ENCODE measurements at regions not wholly inside any gene's neighbourhood (a gene's known extent, or its start where the extent isn't known, plus 50 kb on each side); places are given as distances from the start of the nearest gene placed in this dataset.

GRCh38 chr9:120117081-120117480 is 462.9 kb downstream of the CDK5RAP2 start:
- DNase-seq (ENCODE audit: low read depth) = no peak

GRCh38 chr9:120110520-120110919 is 469.4 kb downstream of the CDK5RAP2 start:
- DNase-seq (ENCODE audit: low read depth) = no peak

- DNase-seq (ENCODE audit: low read depth) = no peak
These were observed 470.7 kb downstream of the CDK5RAP2 start for GRCh38 chr9:120109242-120109641.

GRCh38 chr9:120107138-120107537 is 472.8 kb downstream of the CDK5RAP2 start:
- no peak for DNase-seq (ENCODE audit: low read depth)

- no peak for DNase-seq (ENCODE audit: low read depth)
These were observed 475.2 kb downstream of the CDK5RAP2 start for GRCh38 chr9:120104771-120105170.

GRCh38 chr9:120100595-120100994 is 479.4 kb downstream of the CDK5RAP2 start:
- no peak for DNase-seq (ENCODE audit: low read depth)

GRCh38 chr9:120099065-120099464 is 480.9 kb downstream of the CDK5RAP2 start:
- no peak for DNase-seq (ENCODE audit: low read depth)

- DNase-seq (ENCODE audit: low read depth) = no peak
These were observed 481.4 kb downstream of the CDK5RAP2 start for GRCh38 chr9:120098584-120098983.

- DNase-seq (ENCODE audit: low read depth) = no peak
These were observed 488.8 kb downstream of the CDK5RAP2 start for GRCh38 chr9:120091206-120091605.

- no peak for DNase-seq (ENCODE audit: low read depth)
These were observed 499.1 kb downstream of the CDK5RAP2 start for GRCh38 chr9:120080849-120081248.

- DNase-seq (ENCODE audit: low read depth) = no peak
These were observed 501.9 kb downstream of the CDK5RAP2 start for GRCh38 chr9:120078112-120078511.

GRCh38 chr9:120071760-120072159 is 508.2 kb downstream of the CDK5RAP2 start:
- DNase-seq (ENCODE audit: low read depth) = no peak

GRCh38 chr9:120066315-120066714 is 513.7 kb downstream of the CDK5RAP2 start:
- no peak for DNase-seq (ENCODE audit: low read depth)

- no peak for DNase-seq (ENCODE audit: low read depth)
These were observed 514.8 kb downstream of the CDK5RAP2 start for GRCh38 chr9:120065151-120065550.

- no peak for DNase-seq (ENCODE audit: low read depth)
These were observed 535.0 kb downstream of the CDK5RAP2 start for GRCh38 chr9:120045011-120045410.

- DNase-seq (ENCODE audit: low read depth) = no peak
These were observed 536.5 kb downstream of the CDK5RAP2 start for GRCh38 chr9:120043448-120043847.

- no peak for DNase-seq (ENCODE audit: low read depth)
These were observed 539.1 kb downstream of the CDK5RAP2 start for GRCh38 chr9:120040896-120041295.

GRCh38 chr9:120038342-120038741 is 541.6 kb downstream of the CDK5RAP2 start:
- DNase-seq (ENCODE audit: low read depth) = no peak

- no peak for DNase-seq (ENCODE audit: low read depth)
These were observed 547.3 kb downstream of the CDK5RAP2 start for GRCh38 chr9:120032639-120033038.

- no peak for DNase-seq (ENCODE audit: low read depth)
These were observed 549.1 kb downstream of the CDK5RAP2 start for GRCh38 chr9:120030847-120031246.

- no peak for DNase-seq (ENCODE audit: low read depth)
These were observed 561.4 kb downstream of the CDK5RAP2 start for GRCh38 chr9:120018550-120018949.

GRCh38 chr9:120018037-120018436 is 561.9 kb downstream of the CDK5RAP2 start:
- no peak for DNase-seq (ENCODE audit: low read depth)

GRCh38 chr9:120016231-120016630 is 563.7 kb downstream of the CDK5RAP2 start:
- no peak for DNase-seq (ENCODE audit: low read depth)

- DNase-seq (ENCODE audit: low read depth) = no peak
These were observed 565.2 kb downstream of the CDK5RAP2 start for GRCh38 chr9:120014796-120015195.

- DNase-seq (ENCODE audit: low read depth) = no peak
These were observed 570.1 kb downstream of the CDK5RAP2 start for GRCh38 chr9:120009856-120010255.

All from stimulated activated CD8-positive, alpha-beta memory T cell treated with anti-CD3 and anti-CD28 coated beads, Interleukin-15, amount 100 ng/mL, for 24 hours (primary cell).